ENCODE measurements at regions not wholly inside any gene's neighbourhood (a gene's known extent, or its start where the extent isn't known, plus 50 kb on each side); places are given as distances from the start of the nearest gene placed in this dataset.

DNA sequence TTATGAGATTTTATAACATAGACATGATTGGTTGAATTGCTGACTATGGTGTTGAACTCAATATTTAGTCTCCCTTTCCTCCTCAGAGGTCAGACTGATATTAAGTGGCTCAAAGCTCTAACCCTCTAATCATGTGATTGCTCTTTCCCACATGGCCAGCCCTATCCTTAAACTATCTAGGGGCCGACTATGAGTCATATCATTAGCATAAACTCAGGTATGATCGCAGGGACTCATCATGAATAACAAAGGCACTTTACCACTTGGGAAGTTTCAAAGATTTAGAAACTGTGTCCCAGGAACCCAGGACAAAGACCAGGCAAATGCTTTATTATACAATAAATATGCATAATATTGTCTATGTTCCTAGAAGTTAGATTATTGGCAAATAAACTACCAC lies 894.6 kb upstream of the NEGR1 start:
- TF ChIP-seq, protein P1, sequence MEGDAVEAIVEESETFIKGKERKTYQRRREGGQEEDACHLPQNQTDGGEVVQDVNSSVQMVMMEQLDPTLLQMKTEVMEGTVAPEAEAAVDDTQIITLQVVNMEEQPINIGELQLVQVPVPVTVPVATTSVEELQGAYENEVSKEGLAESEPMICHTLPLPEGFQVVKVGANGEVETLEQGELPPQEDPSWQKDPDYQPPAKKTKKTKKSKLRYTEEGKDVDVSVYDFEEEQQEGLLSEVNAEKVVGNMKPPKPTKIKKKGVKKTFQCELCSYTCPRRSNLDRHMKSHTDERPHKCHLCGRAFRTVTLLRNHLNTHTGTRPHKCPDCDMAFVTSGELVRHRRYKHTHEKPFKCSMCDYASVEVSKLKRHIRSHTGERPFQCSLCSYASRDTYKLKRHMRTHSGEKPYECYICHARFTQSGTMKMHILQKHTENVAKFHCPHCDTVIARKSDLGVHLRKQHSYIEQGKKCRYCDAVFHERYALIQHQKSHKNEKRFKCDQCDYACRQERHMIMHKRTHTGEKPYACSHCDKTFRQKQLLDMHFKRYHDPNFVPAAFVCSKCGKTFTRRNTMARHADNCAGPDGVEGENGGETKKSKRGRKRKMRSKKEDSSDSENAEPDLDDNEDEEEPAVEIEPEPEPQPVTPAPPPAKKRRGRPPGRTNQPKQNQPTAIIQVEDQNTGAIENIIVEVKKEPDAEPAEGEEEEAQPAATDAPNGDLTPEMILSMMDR (IDR thresholded peaks at IDR 0.05; ENCODE audit: low read length) = no peak
- no peak for TF ChIP-seq EZH2 (IDR thresholded peaks at IDR 0.05; ENCODE audit: borderline replicate concordance, low read length)

Measured in OCI-LY1 (cell line).